ENCODE measurements at regions not wholly inside any gene's neighbourhood (a gene's known extent, or its start where the extent isn't known, plus 50 kb on each side); places are given as distances from the start of the nearest gene placed in this dataset.

DNA sequence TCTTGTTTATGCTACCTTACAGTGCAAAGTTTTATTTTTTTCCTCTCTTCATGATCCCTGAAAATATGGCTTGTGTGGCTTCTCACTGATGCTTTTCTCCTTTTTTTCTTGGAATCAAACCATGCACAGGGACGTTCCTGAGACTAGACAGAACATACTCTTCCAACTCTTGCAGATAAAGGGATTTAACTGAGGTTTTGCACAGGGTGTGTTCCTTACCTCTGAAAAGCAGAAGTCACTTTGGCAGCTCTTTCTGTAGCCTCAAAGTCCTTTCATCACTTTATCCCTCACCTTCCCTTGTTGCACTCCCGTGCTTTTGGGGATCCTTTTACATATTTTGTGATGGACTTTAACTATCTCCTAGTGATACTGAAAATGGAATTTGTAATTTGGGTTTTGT, 300.1 kb downstream of the SPRY1 start:
- TF ChIP-seq, protein P1, sequence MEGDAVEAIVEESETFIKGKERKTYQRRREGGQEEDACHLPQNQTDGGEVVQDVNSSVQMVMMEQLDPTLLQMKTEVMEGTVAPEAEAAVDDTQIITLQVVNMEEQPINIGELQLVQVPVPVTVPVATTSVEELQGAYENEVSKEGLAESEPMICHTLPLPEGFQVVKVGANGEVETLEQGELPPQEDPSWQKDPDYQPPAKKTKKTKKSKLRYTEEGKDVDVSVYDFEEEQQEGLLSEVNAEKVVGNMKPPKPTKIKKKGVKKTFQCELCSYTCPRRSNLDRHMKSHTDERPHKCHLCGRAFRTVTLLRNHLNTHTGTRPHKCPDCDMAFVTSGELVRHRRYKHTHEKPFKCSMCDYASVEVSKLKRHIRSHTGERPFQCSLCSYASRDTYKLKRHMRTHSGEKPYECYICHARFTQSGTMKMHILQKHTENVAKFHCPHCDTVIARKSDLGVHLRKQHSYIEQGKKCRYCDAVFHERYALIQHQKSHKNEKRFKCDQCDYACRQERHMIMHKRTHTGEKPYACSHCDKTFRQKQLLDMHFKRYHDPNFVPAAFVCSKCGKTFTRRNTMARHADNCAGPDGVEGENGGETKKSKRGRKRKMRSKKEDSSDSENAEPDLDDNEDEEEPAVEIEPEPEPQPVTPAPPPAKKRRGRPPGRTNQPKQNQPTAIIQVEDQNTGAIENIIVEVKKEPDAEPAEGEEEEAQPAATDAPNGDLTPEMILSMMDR (IDR thresholded peaks at IDR 0.05; ENCODE audit: low read length): no peak
- TF ChIP-seq EZH2 (IDR thresholded peaks at IDR 0.05; ENCODE audit: borderline replicate concordance, low read length): no peak
